ENCODE measurements at regions not wholly inside any gene's neighbourhood (a gene's known extent, or its start where the extent isn't known, plus 50 kb on each side); places are given as distances from the start of the nearest gene placed in this dataset.
"Not testable (repeated sequence)": the region's sequence is repeated elsewhere in the genome, so short reads cannot be mapped to it uniquely, and the experiment has no call there.

DNA sequence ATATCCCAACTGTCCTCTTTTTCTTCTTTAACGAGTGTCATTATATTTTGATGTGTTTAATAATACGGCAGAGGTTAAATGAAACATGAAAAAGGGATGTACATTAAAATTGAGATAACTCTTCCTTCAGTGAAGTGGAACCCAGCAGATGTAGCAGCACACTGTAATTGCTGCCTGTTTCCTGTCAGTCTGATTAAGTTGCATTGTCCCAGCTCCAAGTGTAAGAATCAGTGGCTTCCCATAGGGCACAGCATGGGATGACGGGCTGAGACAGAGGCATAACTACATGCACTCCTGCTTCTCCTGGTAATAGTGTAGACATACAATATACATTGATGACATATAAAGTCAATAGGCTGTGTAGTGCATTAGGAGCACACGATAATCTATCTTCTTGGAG is 175.8 kb upstream of the TCF4 start:
- no peak for DNase-seq

DNA sequence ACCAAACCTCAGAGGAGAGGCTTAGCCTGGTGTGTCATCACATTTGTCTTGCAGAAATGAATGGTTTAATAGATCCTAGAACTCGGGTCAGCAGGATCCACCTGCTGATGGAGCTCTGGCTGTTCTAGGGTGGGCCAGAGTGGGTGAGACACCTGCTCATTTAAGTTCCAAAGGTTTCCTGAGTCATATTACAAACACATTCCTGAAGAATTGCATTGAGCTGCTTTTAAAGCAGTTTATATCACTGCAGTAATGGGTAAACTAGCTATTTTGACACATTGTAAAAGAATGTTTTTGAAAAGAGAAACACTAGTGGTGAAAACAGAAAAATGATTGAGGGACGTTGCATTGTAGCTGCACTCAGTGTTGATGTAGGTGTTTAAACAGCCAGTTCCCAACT is 175.3 kb upstream of the TCF4 start:
- DNase-seq: no peak

DNA sequence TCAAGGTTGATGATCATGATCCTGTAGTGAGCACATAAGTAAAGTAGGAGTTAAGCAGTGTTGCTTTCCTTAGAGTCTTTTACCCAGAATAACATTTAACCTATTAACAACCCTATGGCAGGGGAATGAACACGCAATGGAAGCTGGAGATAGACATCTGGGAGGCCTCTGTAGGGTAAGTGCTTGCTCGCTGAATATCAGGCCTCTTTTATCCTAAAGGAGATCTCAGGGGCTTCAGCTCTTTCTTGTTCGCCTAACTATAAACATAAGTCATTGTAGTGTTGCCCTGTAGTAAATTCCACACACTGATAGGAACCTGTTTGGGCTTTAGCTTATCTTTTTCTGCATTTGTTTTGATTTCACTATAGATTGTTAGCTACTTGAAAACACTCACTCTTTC is 174.4 kb upstream of the TCF4 start:
- DNase-seq: no peak

GRCh38 chr18:55753643-55754263 is 165.8 kb upstream of the TCF4 start:
- DNase-seq: no peak

- no peak for DNase-seq
Observed at GRCh38 chr18:55751476-55751875, 163.5 kb upstream of the TCF4 start.

DNA sequence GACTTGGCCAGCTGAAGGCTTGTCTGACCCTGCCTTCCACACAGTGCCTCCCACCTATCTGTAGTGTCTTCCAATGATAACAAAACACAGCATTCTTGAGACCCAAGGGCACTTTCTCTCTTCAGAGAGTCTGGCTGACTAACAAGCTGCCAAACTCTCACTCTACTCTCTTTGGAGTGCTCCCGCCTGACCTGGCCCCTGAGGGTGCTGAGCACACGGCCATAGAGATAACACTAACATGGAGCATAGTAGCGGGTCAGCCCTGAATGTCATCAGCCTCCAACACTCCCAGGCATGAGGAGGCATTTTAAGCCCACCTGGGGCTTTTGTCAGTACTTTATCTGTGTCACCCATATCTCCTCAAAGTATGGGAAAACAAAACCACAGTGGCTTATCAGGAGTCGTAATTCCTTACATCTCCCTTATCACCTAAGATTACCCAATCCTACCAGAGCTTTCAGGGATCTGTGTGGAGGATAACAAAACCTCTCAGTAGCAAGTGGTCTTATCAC is 160.3 kb upstream of the TCF4 start:
- DNase-seq: no peak

DNA sequence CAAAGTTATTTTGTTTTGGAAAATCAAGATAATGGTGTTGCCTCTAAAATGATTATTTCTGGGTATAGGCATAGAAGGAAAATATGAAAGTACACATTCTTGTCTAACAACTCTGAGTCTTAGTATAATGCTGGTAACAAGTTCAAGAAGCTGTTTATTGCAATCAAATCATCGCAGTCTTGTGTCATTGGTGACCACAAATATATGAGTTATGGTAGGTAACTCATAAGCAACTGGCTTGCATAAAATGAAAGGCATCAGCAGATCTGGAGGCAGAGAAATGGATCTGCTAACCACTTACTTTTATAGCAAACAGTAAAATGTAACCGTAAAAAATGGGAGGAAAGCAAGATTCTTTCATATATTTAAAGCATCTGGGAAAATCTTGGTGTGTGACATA is 156.2 kb upstream of the TCF4 start:
- DNase-seq: no peak

DNA sequence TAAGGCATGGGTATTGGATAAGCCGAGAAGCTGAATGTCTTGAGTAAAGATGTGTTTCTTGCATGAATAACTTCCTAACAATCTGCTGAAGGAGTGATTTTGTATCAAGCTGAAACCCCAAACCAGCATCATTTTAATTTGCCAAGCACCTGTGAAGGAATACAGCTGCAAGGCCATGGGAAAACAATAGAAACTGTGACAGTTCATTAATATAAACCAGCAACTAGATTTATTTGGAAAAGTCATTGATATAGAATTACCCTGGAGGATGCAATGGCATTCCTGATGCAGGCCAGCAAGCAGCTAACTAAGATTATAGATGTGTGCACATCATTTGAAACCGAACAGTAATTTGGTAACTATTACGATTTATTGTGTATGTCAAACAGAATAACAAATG is 155.7 kb upstream of the TCF4 start:
- DNase-seq: no peak

- no peak for DNase-seq
Observed at GRCh38 chr18:55743133-55743532, 155.1 kb upstream of the TCF4 start.

- no peak for DNase-seq
Observed at GRCh38 chr18:55739488-55739887, 151.5 kb upstream of the TCF4 start.

DNA sequence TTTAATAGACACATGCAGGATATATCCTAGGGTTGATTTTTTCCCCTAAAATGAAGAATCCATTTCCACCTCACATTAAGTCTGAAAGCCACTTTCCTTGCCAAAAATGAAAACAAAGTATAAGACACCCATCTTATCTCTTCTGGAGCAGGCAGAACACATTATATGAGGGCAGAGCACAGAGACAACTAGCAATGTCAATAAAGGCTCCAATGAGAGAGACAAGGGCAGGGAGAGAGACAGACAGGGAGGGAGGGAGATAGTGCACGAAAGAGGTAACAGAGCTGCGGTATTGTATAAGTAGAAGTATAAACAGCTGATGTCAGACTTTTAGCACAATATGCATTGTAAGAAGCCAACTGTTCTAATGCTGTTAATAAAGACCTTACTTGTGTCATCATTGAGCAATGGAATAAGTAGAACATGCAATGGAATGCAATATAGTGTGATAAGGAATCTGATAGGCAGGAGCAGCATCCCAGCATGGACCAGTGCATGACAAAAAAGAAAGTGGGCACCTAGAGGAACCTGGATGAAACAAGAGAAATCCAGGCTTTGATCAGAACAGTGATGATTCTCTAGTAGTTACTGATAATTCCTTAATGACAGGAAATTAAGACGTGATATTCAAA is 150.6 kb upstream of the TCF4 start:
- DNase-seq: no peak

GRCh38 chr18:55737781-55738468 is 149.9 kb upstream of the TCF4 start:
- no peak for DNase-seq

DNA sequence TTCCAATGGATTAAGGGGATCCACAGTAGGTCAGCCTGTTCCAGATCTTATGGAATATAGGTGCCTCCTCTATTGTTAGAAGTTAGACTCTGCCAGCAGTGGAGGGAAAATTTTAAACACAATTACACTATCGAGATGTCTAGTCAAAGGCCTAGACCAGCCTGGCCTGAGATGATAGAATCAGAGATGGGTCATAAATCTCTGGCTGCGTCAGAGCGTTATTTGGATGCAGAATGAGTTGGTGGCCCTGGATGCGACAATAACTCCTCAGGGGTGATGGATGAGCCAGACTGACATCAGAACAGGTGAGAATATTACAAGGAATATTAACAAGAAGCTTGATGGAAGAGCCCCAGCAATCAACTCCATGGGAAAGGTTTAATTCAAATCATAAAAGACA is 149.3 kb upstream of the TCF4 start:
- no peak for DNase-seq

- DNase-seq: no peak
Observed at GRCh38 chr18:55735969-55736368, 148.0 kb upstream of the TCF4 start.

- no peak for DNase-seq
Observed at GRCh38 chr18:55735199-55735855, 147.3 kb upstream of the TCF4 start.

DNA sequence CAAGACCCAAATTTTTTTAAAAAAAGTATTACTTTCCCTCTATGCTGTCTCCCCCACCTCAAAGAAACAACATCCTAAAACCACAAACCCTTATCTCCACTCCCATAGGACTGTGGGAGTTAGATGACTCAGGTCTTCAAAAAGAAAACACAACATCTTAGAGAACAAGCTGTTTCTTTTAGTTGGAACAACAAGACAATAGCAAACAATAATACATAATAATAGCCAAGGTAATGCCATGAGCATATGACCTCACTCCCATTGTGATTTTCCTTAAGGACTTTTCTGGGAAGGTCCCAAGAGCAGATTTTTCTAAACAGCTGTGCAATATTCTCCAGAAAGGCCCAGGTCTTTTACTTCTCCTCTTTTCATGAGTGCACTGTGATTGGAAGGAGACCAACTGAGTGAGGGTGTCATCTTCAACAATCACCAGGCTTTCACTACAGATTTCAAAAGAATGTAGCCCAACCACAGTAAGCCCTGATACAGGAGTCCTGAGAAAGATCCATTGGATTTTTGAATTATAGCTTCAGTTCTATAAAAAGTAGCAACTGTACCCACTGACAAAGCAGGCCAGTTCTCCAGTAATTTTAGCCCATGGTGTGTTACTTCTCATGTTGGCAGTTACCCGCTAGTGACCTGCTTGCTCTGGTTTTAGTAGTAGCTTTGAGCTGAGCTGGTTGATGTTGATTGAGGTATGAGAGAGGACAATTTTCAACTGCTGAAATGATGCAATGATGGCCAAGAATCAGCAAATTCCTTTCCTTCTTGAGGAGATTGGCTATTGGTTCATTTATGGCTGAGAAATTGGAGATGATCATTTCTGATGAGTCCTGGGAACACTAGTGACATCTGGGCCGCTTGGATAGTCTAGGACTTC is 144.5 kb upstream of the TCF4 start:
- no peak for DNase-seq

- DNase-seq: no peak
Observed at GRCh38 chr18:55731594-55732042, 143.6 kb upstream of the TCF4 start.

GRCh38 chr18:55721006-55721405 is 133.0 kb upstream of the TCF4 start:
- DNase-seq: not testable (repeated sequence)

DNA sequence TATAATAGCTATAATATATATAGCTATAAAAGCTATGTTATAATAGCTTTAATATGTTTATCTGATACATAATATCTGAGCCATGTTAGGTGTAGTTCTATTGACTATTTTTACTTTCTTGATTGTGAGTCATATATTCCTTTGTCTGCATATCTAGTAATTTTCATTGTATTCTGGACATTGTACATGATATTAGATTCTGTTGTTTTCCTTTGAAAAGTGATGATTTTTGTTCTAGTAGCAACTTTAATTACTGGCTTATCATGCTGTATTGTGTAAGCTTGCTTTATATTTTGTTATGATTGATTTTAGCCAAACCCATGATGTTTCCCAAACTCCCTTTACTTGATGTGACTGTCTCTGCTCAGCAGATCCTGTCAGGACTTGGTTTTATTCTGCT is 125.7 kb upstream of the TCF4 start:
- no peak for DNase-seq

- DNase-seq: no peak
Observed at GRCh38 chr18:55706898-55707297, 118.9 kb upstream of the TCF4 start.

GRCh38 chr18:55699233-55699765 is 111.3 kb upstream of the TCF4 start:
- no peak for DNase-seq

- DNase-seq: no peak
Observed at GRCh38 chr18:55696811-55697210, 108.8 kb upstream of the TCF4 start.
